H9 (cell line): ENCODE measurements at regions not wholly inside any gene's neighbourhood (a gene's known extent, or its start where the extent isn't known, plus 50 kb on each side); places are given as distances from the start of the nearest gene placed in this dataset.

Experiments used
- DNase-seq: peaks from one replicate; pipeline ENCODE4 v3.0.0-alpha.2; 2017
- H2AFZ ChIP-seq: one replicate; pipeline ENCODE4 v1.6.1; 2013; ENCODE audit warnings: mild to moderate bottlenecking, low read length, control low read depth, moderate library complexity
- H2AK5ac ChIP-seq: 2 replicates; pipeline ENCODE4 v1.6.1; 2013; ENCODE audit warnings: low read length, control low read depth, mixed read lengths; ENCODE audit not compliant: insufficient read length
- H2BK120ac ChIP-seq: one replicate; pipeline ENCODE4 v1.6.1; 2013; ENCODE audit warnings: low read depth, mild to moderate bottlenecking, low read length, control low read depth, inconsistent platforms; ENCODE audit not compliant: poor library complexity, severe bottlenecking
- H2BK12ac ChIP-seq: 2 replicates; pipeline ENCODE4 v1.6.1; 2013; ENCODE audit warnings: low read length, control low read depth, mixed read lengths, low read depth; ENCODE audit not compliant: insufficient read length
- H2BK15ac ChIP-seq: 2 replicates; pipeline ENCODE4 v1.6.1; 2013; ENCODE audit warnings: low read depth, low read length, control low read depth
- H2BK20ac ChIP-seq: one replicate; pipeline ENCODE4 v1.6.1; 2013; ENCODE audit warnings: low read depth, mild to moderate bottlenecking, low read length, control low read depth, inconsistent platforms; ENCODE audit not compliant: poor library complexity, severe bottlenecking
- H2BK5ac ChIP-seq: 2 replicates; pipeline ENCODE4 v1.6.1; 2013; ENCODE audit warnings: low read length, control low read depth, mixed read lengths; ENCODE audit not compliant: insufficient read length
- H3K14ac ChIP-seq: 2 replicates; pipeline ENCODE4 v1.6.1; 2013; ENCODE audit warnings: low read length, control low read depth; ENCODE audit not compliant: insufficient read depth
- H3K18ac ChIP-seq: 2 replicates; pipeline ENCODE4 v1.6.1; 2013; ENCODE audit warnings: low read depth, mild to moderate bottlenecking, mixed read lengths, low read length, control low read depth; ENCODE audit not compliant: insufficient read length
- H3K23ac ChIP-seq: 2 replicates; pipeline ENCODE4 v1.6.1; 2013; ENCODE audit warnings: low read length, control low read depth, mixed read lengths, low read depth; ENCODE audit not compliant: insufficient read length
- H3K23me2 ChIP-seq: 2 replicates; pipeline ENCODE4 v1.6.1; 2013; ENCODE audit warnings: low read depth, mild to moderate bottlenecking, mixed read lengths, low read length, control low read depth; ENCODE audit not compliant: insufficient read length, poor library complexity, severe bottlenecking
- H3K27ac ChIP-seq: 2 replicates; pipeline ENCODE4 v1.5.1; 2013; ENCODE audit warnings: low read length, control low read depth, mixed read lengths, low read depth; ENCODE audit not compliant: insufficient read length
- H3K27me3 ChIP-seq: 2 replicates; pipeline ENCODE4 v1.6.1; 2013; ENCODE audit warnings: low read length, control low read depth, inconsistent platforms; ENCODE audit not compliant: insufficient read depth
- H3K4ac ChIP-seq: 2 replicates; pipeline ENCODE4 v1.6.1; 2013; ENCODE audit warnings: low read depth, mild to moderate bottlenecking, control low read depth, inconsistent platforms, low read length, moderate library complexity
- H3K4me1 ChIP-seq: 2 replicates; pipeline ENCODE4 v1.6.1; 2013; ENCODE audit warnings: low read length, control low read depth, inconsistent platforms; ENCODE audit not compliant: insufficient read depth
- H3K4me2 ChIP-seq: 2 replicates; pipeline ENCODE4 v1.6.1; 2013; ENCODE audit warnings: low read length, control low read depth, mixed read lengths; ENCODE audit not compliant: insufficient read length, insufficient read depth
- H3K56ac ChIP-seq: 2 replicates; pipeline ENCODE4 v1.6.1; 2013; ENCODE audit warnings: low read depth, mild to moderate bottlenecking, mixed read lengths, low read length, control low read depth; ENCODE audit not compliant: insufficient read length
- H3K79me1 ChIP-seq: 2 replicates; pipeline ENCODE4 v1.6.1; 2013; ENCODE audit warnings: low read depth, mild to moderate bottlenecking, moderate library complexity, low read length, control low read depth, inconsistent platforms; ENCODE audit not compliant: insufficient read depth, poor library complexity, severe bottlenecking
- H3K79me2 ChIP-seq: 2 replicates; pipeline ENCODE4 v1.6.1; 2013; ENCODE audit warnings: low read length, control low read depth, inconsistent platforms; ENCODE audit not compliant: insufficient read depth
- H3K9ac ChIP-seq: 2 replicates; pipeline ENCODE4 v1.6.1; 2013; ENCODE audit warnings: low read length, control low read depth, mixed read lengths; ENCODE audit not compliant: insufficient read length; ENCODE audit errors: extremely low read depth
- H3K9me3 ChIP-seq: one replicate; pipeline ENCODE4 v1.6.1; 2013; ENCODE audit warnings: low read depth, low read length, inconsistent platforms; ENCODE audit not compliant: control insufficient read depth
- H3T11ph ChIP-seq: one replicate; pipeline ENCODE4 v1.6.1; 2013; ENCODE audit warnings: mild to moderate bottlenecking, low read length, control low read depth, inconsistent platforms
- H4K20me1 ChIP-seq: one replicate; pipeline ENCODE4 v1.6.1; 2013; ENCODE audit not compliant: control insufficient read depth, insufficient read length, insufficient read depth
- H4K5ac ChIP-seq: 2 replicates; pipeline ENCODE4 v1.6.1; 2013; ENCODE audit warnings: low read depth, mild to moderate bottlenecking, mixed read lengths, low read length, control low read depth; ENCODE audit not compliant: insufficient read length
- H4K8ac ChIP-seq: replicated peaks from 2 replicates; pipeline ENCODE4 v1.6.1; 2013; ENCODE audit warnings: low read length, control low read depth, mixed read lengths, low read depth; ENCODE audit not compliant: insufficient read length
- H4K91ac ChIP-seq: 2 replicates; pipeline ENCODE4 v1.6.1; 2013; ENCODE audit warnings: low read depth, mild to moderate bottlenecking, moderate library complexity, mixed read lengths, low read length, control low read depth; ENCODE audit not compliant: insufficient read length
- H3K27ac Mint-ChIP-seq, 3 experiments: 2 replicates in 2 of 3; 3 replicates in 1 of 3; pipeline ENCODE4 v1.8.0; 2020 to 2021; ENCODE audit warnings: mixed read lengths in 3 of 3, mild to moderate bottlenecking in 1 of 3, moderate library complexity in 1 of 3
- H3K27me3 Mint-ChIP-seq: 2 replicates; pipeline ENCODE4 v1.8.0; 2021; ENCODE audit warnings: low read depth, mild to moderate bottlenecking, moderate library complexity, mixed read lengths
- H3K36me3 Mint-ChIP-seq, 3 experiments: 2 replicates in 2 of 3; 3 replicates in 1 of 3; pipeline ENCODE4 v1.8.0; 2020 to 2021; ENCODE audit warnings: low read depth in 3 of 3, mixed read lengths in 3 of 3; ENCODE audit not compliant: insufficient read depth in 1 of 3
- H3K4me1 Mint-ChIP-seq, 2 experiments: 2 replicates each; pipeline ENCODE4 v1.8.0; 2020; ENCODE audit warnings: mixed read lengths in 2 of 2
- H3K4me3 Mint-ChIP-seq, 2 experiments: 2 replicates in 1 of 2; 3 replicates in 1 of 2; pipeline ENCODE4 v1.8.0; 2020 to 2021; ENCODE audit warnings: mild to moderate bottlenecking in 2 of 2, mixed read lengths in 2 of 2, moderate library complexity in 1 of 2
- H3K9me3 Mint-ChIP-seq, 2 experiments: 2 replicates in 1 of 2; 3 replicates in 1 of 2; pipeline ENCODE4 v1.8.0; 2020; ENCODE audit warnings: mild to moderate bottlenecking in 2 of 2, mixed read lengths in 2 of 2, moderate library complexity in 1 of 2
- CTCF ChIP-seq: fragments of 200-600 bp; sonication (generic); conservative IDR thresholded peaks from 3 replicates; pipeline ENCODE4 v1.8.0; 2021; ENCODE audit warnings: antibody characterized with exemption, mild to moderate bottlenecking
- WGBS: extraction: QIAGEN DNeasy Blood & Tissue Kit; methylation state at CpG from one replicate; pipeline ENCODE4 v1.1.7; 2013; ENCODE audit warnings: missing lambda C conversion rate, low lambda C conversion rate, mixed read lengths; ENCODE audit not compliant: insufficient read length; ENCODE audit errors: extremely low coverage; 5-methylcytosine and 5-hydroxymethylcytosine counted together

GRCh38 chr10:21069929-21070700, 173.0 kb upstream of the NEBL start:
- Histone ChIP-seq H2AFZ (no peak overlapping the region), H3K79me1 (no peaks in the 10 kb centered on the region), H3K4me1 (no peaks in the 10 kb centered on the region; the same call in 1 of the 2 replicates), H3K9me3 (no peaks in the 10 kb centered on the region), H3K18ac (no peak overlapping the region), H3K14ac (no peak overlapping the region), H3K56ac (no peak overlapping the region), H3K79me2 (no peaks in the 10 kb centered on the region), H3K9ac (no peak overlapping the region), H4K5ac (no peak overlapping the region), H2BK20ac (no peak overlapping the region), H3T11ph (no peak overlapping the region), H3K23me2 (no peaks in the 10 kb centered on the region), H3K27me3 (no peaks in the 10 kb centered on the region), H4K20me1 (no peaks in the 10 kb centered on the region), H3K23ac (no peak overlapping the region), H2AK5ac (no peak overlapping the region), H3K27ac (no peak overlapping the region), H2BK12ac (no peak overlapping the region), H4K91ac (no peak overlapping the region), H2BK5ac (no peak overlapping the region), H3K4ac (no peak overlapping the region), H2BK15ac (no peak overlapping the region), H3K4me2 (no peak overlapping the region), H2BK120ac (no peak overlapping the region), H4K8ac (no peak overlapping the region)
- Mint-ChIP-seq H3K36me3 (no peaks in the 10 kb centered on the region; a peak in 1 of 7 replicates), H3K4me3 (no peak overlapping the region), H3K27ac (peak overlapping the region in 2 of 3 experiments; percentile 14 to 27; a peak in 2 of 7 replicates), H3K27me3 (no peaks in the 10 kb centered on the region), H3K9me3 (no peaks in the 10 kb centered on the region), H3K4me1 (peaks cover 14 to 16% of the 10 kb centered on the region in 2 experiments)
- WGBS = no CpG with 5 or more reads among the region's 10 CpGs
- no peak for DNase-seq
- TF ChIP-seq CTCF = no peak
